Activated naive CD4-positive, alpha-beta T cell treated with anti-CD3 and anti-CD28 coated beads, Interleukin-2, amount 50 U/mL, for 16 hours (primary cell): ENCODE measurements at regions not wholly inside any gene's neighbourhood (a gene's known extent, or its start where the extent isn't known, plus 50 kb on each side); places are given as distances from the start of the nearest gene placed in this dataset.

ENCODE experiments used
- DNase-seq: peaks from one replicate; pipeline ENCODE4 v3.0.0-alpha.2; 2020

- DNase-seq: no peak
Measured at GRCh38 chr2:217652761-217653639, 349.8 kb downstream of the TNS1 start.

- no peak for DNase-seq
Measured at GRCh38 chr2:217650716-217651360, 352.0 kb downstream of the TNS1 start.

- DNase-seq: no peak
Measured at GRCh38 chr2:217650229-217650628, 352.6 kb downstream of the TNS1 start.

GRCh38 chr2:217647925-217648324 is 354.9 kb downstream of the TNS1 start:
- no peak for DNase-seq

GRCh38 chr2:217647226-217647625 is 355.6 kb downstream of the TNS1 start:
- no peak for DNase-seq

- DNase-seq: no peak
Measured at GRCh38 chr2:217645896-217646295, 356.9 kb downstream of the TNS1 start.

- no peak for DNase-seq
Measured at GRCh38 chr2:217643789-217644301, 358.9 kb downstream of the TNS1 start.

- DNase-seq: no peak
Measured at GRCh38 chr2:217642944-217643343, 359.9 kb downstream of the TNS1 start.

- no peak for DNase-seq
Measured at GRCh38 chr2:217641960-217642359, 360.8 kb downstream of the TNS1 start.

- no peak for DNase-seq
Measured at GRCh38 chr2:217639481-217639880, 363.3 kb downstream of the TNS1 start.

GRCh38 chr2:217638533-217638932 is 364.3 kb downstream of the TNS1 start:
- no peak for DNase-seq

- no peak for DNase-seq
Measured at GRCh38 chr2:217638031-217638430, 364.8 kb downstream of the TNS1 start.

GRCh38 chr2:217636991-217637561 is 365.7 kb downstream of the TNS1 start:
- no peak for DNase-seq

- no peak for DNase-seq
Measured at GRCh38 chr2:217636578-217636977, 366.2 kb downstream of the TNS1 start.

- no peak for DNase-seq
Measured at GRCh38 chr2:217634871-217635270, 367.9 kb downstream of the TNS1 start.

GRCh38 chr2:217632043-217632442 is 370.8 kb downstream of the TNS1 start:
- no peak for DNase-seq

- no peak for DNase-seq
Measured at GRCh38 chr2:217631115-217631514, 371.7 kb downstream of the TNS1 start.

- no peak for DNase-seq
Measured at GRCh38 chr2:217629347-217629746, 373.4 kb downstream of the TNS1 start.

GRCh38 chr2:217628061-217628460 is 374.7 kb downstream of the TNS1 start:
- no peak for DNase-seq

GRCh38 chr2:217626926-217627325 is 375.9 kb downstream of the TNS1 start:
- no peak for DNase-seq

- no peak for DNase-seq
Measured at GRCh38 chr2:217625557-217626169, 377.1 kb downstream of the TNS1 start.

GRCh38 chr2:217623281-217623912 is 379.4 kb downstream of the TNS1 start:
- no peak for DNase-seq
